ENCODE measurements at regions not wholly inside any gene's neighbourhood (a gene's known extent, or its start where the extent isn't known, plus 50 kb on each side); places are given as distances from the start of the nearest gene placed in this dataset.
"Not testable (repeated sequence)": the region's sequence is repeated elsewhere in the genome, so short reads cannot be mapped to it uniquely, and the experiment has no call there.

- ATAC-seq: no peak
Observed at GRCh38 chr17:36848008-36848902, 89.0 kb upstream of the LHX1 start.

- ATAC-seq: not testable (repeated sequence)
Observed at GRCh38 chr17:36849020-36849419, 88.3 kb upstream of the LHX1 start.

GRCh38 chr17:36849871-36850348 lies 87.4 kb upstream of the LHX1 start:
- ATAC-seq: peak; percentile 31

DNA sequence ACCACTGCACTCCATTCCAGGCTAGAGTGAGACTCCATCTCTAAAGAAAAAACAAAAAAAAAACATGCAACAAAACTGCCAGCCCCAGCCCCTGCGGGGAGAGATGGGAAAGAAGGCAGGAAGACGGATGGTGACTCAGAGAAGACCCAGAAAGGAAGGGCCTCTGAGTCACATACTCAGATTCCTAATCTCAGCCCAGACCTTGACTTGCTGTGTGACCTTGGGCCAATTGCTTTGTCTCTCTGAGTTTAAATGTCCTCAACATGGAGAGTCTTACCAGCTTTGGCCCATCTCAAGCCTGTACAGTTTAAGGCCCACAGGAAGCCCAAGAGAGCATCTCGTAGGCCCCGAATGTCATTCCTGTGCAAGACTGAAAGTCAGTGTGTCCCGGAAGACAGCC lies 86.5 kb upstream of the LHX1 start:
- ATAC-seq: peak; percentile 27

DNA sequence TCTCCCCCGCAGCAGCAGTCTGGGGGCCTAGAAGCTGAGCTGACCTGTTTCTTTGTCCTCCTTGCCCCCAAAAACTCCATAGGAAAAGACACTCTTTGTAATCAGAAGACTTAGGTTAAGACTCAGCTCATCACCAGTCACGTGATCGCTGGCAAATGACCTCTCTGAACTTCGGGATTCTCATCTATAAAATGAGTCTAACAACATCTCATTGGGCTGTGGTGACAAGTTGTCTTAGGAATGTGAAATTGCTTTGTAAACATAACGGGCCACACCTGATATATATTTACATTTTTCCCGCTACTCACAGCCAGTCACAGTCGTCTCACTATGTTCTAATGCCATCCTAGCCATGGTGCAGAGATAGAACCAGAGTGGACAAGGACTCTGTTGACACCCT lies 86.0 kb upstream of the LHX1 start:
- ATAC-seq: no peak

- not testable (repeated sequence) for ATAC-seq
Observed at GRCh38 chr17:36852478-36852877, 84.8 kb upstream of the LHX1 start.

DNA sequence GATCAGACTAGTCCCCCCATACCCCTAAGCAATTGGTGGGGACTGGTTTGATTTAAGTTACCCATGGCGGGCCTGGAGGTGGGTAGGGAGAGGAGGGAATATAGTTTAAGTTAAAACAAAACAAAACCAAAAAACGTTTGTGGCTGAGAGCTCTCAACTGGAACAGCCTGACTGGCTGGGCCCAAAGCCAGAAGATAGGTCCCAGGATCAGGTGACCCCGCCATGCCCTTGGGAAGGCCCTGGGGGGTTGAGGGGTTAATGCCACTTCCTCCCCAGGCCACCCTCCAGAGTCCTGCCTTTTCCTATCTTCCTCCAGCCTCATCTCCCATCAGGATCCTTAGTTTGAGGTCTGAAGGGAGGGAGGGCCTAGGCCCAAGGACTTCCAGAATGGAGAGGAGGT lies 82.3 kb upstream of the LHX1 start:
- ATAC-seq: no peak

DNA sequence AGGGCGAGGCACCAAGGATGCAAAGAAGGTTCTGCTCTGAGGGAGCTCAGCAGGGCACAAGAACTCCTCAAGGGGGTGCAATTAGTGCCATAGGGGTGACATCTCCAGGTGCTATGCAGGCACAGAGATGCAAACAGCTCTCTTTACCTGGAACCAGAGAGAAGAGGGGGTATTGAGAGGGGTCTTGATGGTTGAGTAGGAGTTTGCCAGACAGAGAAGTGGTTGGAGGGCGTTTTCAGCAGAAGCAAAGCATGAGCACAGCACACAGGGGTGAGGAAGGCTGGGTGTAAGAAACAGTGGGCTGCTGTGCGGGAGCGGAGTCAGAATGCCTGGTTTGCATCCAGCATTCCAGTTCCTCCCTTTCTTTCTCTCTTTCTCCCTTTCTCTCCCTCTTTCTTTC lies 81.8 kb upstream of the LHX1 start:
- no peak for ATAC-seq

GRCh38 chr17:36856222-36856621 lies 81.1 kb upstream of the LHX1 start:
- ATAC-seq: peak; percentile 97

DNA sequence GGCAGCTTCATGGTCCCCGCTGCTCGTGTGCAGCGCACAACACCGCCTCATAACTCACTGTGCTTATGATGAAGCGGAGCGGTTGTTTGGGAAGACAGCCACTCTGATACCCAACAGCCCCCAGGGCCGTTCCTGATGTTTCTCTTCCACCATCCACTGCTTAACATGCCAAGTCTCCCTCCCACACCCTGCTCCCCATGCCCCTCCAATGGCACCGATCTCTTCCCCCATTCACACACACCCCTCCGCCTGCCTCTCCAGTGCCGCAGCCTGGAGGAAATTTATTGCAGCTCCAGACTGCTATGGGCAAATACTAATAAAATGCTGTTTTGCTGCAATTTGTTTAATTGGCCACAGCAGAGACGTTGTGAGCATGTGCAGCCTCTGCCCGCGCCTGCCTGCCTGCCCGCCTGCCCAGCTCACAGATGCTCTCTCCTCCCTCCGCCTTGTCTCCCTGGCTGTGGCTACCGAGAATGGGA lies 80.3 kb upstream of the LHX1 start:
- ATAC-seq: no peak

DNA sequence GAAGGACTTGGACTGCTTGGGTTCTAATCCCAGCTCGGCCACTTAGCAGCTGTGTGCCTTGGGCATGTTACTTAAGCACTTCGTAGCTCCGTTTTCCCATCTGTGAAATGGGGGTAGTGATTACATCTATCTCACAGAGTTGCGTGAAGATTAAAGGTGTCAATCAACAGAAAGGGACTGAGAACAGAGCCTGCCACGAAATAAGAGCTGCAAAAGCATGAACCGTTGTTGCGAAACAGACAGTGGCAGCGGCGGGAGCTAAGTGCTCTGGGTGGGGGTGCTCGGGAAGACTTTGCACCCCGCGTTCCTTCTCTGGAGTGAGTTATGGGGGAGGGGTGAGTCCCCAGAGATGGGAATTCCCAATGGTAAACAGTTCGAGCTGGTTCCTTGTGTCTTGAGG lies 79.6 kb upstream of the LHX1 start:
- ATAC-seq: no peak

DNA sequence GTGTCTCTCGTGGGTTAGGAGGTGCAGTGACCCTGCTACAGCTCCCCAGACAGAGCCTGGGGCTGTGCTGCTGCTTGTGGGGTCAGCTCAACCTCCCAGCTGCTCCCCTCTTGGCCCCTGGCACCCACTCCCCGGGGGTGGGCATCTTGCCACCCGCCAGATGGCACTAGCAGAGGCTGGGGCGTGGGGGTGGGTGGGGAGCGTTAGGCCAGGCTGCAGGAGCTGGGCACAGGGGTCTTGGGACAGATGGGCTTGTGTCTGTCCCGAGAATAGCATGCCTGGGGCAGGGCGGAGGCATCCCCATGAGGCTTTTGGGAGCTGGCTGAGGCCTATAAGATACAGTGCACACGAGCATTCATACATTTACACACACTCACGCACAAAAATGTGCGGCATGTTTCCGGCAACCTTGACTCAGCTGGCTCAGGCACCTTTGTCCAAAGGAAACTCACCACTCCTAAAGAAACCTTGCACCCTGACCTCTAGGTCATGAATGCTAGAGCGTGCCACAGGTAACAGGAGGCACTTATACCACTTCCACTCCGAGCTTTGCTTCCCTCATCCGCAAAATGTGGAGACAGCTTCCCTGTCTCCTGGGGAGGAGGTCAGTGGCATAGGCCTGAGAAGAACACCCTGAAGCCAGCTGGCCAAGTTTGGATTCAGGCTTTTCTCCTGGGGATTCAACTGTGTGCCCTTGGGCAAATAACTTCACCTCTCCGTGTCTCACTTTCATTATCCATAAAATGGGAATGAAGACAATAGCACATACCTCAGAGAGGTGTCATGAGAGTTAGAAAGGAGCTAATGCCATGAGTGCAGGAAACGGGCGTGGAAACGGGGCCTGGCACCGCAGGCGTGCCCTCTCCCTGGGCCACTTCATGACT lies 78.9 kb upstream of the LHX1 start:
- peak; percentile 46 for ATAC-seq

DNA sequence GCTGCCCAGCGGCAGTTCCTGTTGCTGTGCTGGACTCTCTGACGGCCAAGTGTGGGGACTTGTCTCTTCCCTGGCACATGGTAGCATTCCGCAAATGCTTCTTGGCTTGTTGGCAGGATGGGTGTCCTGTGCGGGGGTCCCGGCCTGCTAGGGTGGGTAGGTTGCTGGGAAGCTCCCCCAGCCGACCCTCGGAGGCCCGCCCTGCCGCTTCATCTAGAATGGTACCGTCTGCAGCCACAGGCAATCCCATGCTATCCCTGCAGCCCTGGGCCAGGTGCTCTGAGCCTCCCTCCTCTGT lies 78.3 kb upstream of the LHX1 start:
- no peak for ATAC-seq

DNA sequence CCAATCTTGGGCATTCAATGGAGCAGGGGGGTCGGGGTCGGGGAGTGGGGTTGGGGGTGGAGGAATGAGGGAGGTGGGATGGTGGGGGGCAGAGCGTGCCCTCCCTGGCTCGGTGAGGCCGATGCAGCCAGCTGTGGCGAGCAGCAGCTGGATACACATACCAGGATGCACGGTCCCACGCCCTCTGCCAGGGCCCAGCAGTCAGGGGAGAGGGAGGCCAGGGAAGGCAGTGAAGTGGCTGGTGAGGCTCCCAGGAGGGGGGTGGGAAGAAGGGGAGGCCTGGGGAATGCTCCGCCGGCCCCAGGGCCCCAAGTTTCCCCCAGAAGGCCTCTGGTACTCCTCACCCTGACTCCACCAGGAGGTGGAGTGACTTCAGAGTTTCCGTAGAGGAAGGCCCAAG lies 77.6 kb upstream of the LHX1 start:
- no peak for ATAC-seq

DNA sequence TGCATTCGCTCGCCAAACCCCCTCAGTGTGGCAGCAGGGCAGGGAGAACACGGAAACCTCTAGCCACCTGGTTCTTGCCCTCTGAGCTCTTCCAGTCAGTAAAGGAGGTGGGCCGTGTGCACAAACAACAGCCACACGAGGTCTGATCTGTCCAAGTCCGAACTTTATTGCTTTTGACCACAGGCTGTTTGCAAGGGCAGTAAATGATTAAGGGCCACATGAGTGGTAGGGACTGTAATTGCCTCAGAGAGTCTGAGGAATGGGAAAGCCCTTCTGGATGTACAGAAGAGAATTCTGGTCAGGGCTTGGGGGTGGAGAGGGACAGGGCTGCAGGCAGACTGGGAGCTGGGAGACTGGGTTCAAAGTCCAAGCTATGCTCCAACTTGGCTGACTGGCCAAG lies 75.7 kb upstream of the LHX1 start:
- ATAC-seq: no peak

GRCh38 chr17:36862116-36862920 lies 75.0 kb upstream of the LHX1 start:
- ATAC-seq: no peak

DNA sequence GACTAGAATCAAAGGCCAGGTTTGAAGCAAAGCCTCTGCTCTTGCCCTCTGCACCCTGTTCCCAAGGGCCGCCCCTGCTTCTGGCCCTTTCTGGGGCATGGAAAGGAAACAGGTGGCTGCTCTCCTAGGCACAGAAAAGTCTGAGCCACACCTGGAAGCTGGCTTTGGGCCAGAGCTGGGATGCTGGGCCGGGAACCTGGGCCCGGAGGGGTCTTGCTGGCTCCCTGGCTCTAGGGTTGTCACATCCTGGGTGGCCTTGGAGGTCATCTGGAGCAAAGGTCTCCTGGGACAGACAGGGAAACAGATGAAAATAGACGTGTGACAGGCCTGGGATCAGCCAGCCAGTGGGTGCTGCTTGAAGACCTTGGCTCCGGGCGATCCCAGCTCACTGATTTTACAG lies 74.1 kb upstream of the LHX1 start:
- no peak for ATAC-seq

GRCh38 chr17:36863676-36864612 lies 73.3 kb upstream of the LHX1 start:
- no peak for ATAC-seq

DNA sequence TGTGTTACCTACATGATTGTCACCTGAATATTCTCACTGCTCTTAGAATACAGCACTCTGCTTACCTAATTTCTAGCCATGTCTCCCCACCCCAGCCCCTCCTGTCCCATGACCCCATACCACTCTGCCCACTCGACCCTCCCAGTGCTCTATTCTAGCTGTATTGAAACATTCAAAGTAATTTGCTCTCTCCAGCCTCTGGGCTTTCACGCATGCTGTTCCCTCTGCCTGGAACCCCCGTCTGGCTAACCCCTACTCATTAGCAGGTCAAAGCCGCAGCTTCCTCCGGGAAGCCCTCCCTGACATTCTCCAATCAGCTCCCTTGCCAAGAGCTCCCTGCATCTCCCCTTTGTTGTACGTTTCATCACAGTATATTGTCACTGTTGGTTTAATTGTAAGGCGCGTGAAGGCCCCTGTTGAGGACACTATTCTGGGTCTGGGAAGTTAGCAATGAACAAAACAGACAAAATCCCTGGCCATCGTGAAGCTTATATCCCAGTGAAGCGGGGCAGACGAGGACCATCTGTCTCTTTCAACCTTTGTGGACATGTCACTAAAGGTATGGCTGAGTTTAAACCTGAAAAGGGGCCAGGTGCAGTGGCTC lies 72.3 kb upstream of the LHX1 start:
- ATAC-seq: no peak

GRCh38 chr17:36867716-36868341 lies 69.4 kb upstream of the LHX1 start:
- ATAC-seq: no peak

DNA sequence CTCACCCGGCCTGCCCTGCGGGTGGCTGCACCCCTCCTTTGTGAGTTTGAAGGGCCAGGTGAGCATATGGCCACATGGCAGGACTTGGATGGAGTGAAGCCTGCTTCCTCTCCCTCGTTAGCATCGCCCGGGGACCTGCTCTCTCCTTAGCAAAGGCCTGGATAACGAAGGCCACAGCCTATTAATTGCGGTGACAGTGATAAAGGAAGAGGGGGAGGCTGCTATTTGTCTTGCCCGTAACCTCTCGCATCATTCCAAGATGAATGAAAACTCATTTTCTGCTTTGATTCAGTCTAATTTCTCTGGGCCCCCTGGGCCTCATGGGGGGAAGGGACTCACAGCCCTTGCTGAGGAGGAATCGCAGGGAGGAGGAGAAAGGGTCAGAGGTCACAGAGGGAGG lies 68.5 kb upstream of the LHX1 start:
- ATAC-seq: no peak
